H9 (cell line): ENCODE measurements at regions not wholly inside any gene's neighbourhood (a gene's known extent, or its start where the extent isn't known, plus 50 kb on each side); places are given as distances from the start of the nearest gene placed in this dataset.

Experiments used
- DNase-seq: peaks from one replicate; pipeline ENCODE4 v3.0.0-alpha.2; 2017
- H2AFZ ChIP-seq: one replicate; pipeline ENCODE4 v1.6.1; 2013; ENCODE audit warnings: mild to moderate bottlenecking, low read length, control low read depth, moderate library complexity
- H2AK5ac ChIP-seq: 2 replicates; pipeline ENCODE4 v1.6.1; 2013; ENCODE audit warnings: low read length, control low read depth, mixed read lengths; ENCODE audit not compliant: insufficient read length
- H2BK120ac ChIP-seq: one replicate; pipeline ENCODE4 v1.6.1; 2013; ENCODE audit warnings: low read depth, mild to moderate bottlenecking, low read length, control low read depth, inconsistent platforms; ENCODE audit not compliant: poor library complexity, severe bottlenecking
- H2BK12ac ChIP-seq: 2 replicates; pipeline ENCODE4 v1.6.1; 2013; ENCODE audit warnings: low read length, control low read depth, mixed read lengths, low read depth; ENCODE audit not compliant: insufficient read length
- H2BK15ac ChIP-seq: 2 replicates; pipeline ENCODE4 v1.6.1; 2013; ENCODE audit warnings: low read depth, low read length, control low read depth
- H2BK20ac ChIP-seq: one replicate; pipeline ENCODE4 v1.6.1; 2013; ENCODE audit warnings: low read depth, mild to moderate bottlenecking, low read length, control low read depth, inconsistent platforms; ENCODE audit not compliant: poor library complexity, severe bottlenecking
- H2BK5ac ChIP-seq: 2 replicates; pipeline ENCODE4 v1.6.1; 2013; ENCODE audit warnings: low read length, control low read depth, mixed read lengths; ENCODE audit not compliant: insufficient read length
- H3K14ac ChIP-seq: 2 replicates; pipeline ENCODE4 v1.6.1; 2013; ENCODE audit warnings: low read length, control low read depth; ENCODE audit not compliant: insufficient read depth
- H3K18ac ChIP-seq: 2 replicates; pipeline ENCODE4 v1.6.1; 2013; ENCODE audit warnings: low read depth, mild to moderate bottlenecking, mixed read lengths, low read length, control low read depth; ENCODE audit not compliant: insufficient read length
- H3K23ac ChIP-seq: 2 replicates; pipeline ENCODE4 v1.6.1; 2013; ENCODE audit warnings: low read length, control low read depth, mixed read lengths, low read depth; ENCODE audit not compliant: insufficient read length
- H3K23me2 ChIP-seq: 2 replicates; pipeline ENCODE4 v1.6.1; 2013; ENCODE audit warnings: low read depth, mild to moderate bottlenecking, mixed read lengths, low read length, control low read depth; ENCODE audit not compliant: insufficient read length, poor library complexity, severe bottlenecking
- H3K27ac ChIP-seq: 2 replicates; pipeline ENCODE4 v1.5.1; 2013; ENCODE audit warnings: low read length, control low read depth, mixed read lengths, low read depth; ENCODE audit not compliant: insufficient read length
- H3K27me3 ChIP-seq: 2 replicates; pipeline ENCODE4 v1.6.1; 2013; ENCODE audit warnings: low read length, control low read depth, inconsistent platforms; ENCODE audit not compliant: insufficient read depth
- H3K4ac ChIP-seq: 2 replicates; pipeline ENCODE4 v1.6.1; 2013; ENCODE audit warnings: low read depth, mild to moderate bottlenecking, control low read depth, inconsistent platforms, low read length, moderate library complexity
- H3K4me1 ChIP-seq: 2 replicates; pipeline ENCODE4 v1.6.1; 2013; ENCODE audit warnings: low read length, control low read depth, inconsistent platforms; ENCODE audit not compliant: insufficient read depth
- H3K4me2 ChIP-seq: 2 replicates; pipeline ENCODE4 v1.6.1; 2013; ENCODE audit warnings: low read length, control low read depth, mixed read lengths; ENCODE audit not compliant: insufficient read length, insufficient read depth
- H3K56ac ChIP-seq: 2 replicates; pipeline ENCODE4 v1.6.1; 2013; ENCODE audit warnings: low read depth, mild to moderate bottlenecking, mixed read lengths, low read length, control low read depth; ENCODE audit not compliant: insufficient read length
- H3K79me1 ChIP-seq: 2 replicates; pipeline ENCODE4 v1.6.1; 2013; ENCODE audit warnings: low read depth, mild to moderate bottlenecking, moderate library complexity, low read length, control low read depth, inconsistent platforms; ENCODE audit not compliant: insufficient read depth, poor library complexity, severe bottlenecking
- H3K79me2 ChIP-seq: 2 replicates; pipeline ENCODE4 v1.6.1; 2013; ENCODE audit warnings: low read length, control low read depth, inconsistent platforms; ENCODE audit not compliant: insufficient read depth
- H3K9ac ChIP-seq: 2 replicates; pipeline ENCODE4 v1.6.1; 2013; ENCODE audit warnings: low read length, control low read depth, mixed read lengths; ENCODE audit not compliant: insufficient read length; ENCODE audit errors: extremely low read depth
- H3K9me3 ChIP-seq: one replicate; pipeline ENCODE4 v1.6.1; 2013; ENCODE audit warnings: low read depth, low read length, inconsistent platforms; ENCODE audit not compliant: control insufficient read depth
- H3T11ph ChIP-seq: one replicate; pipeline ENCODE4 v1.6.1; 2013; ENCODE audit warnings: mild to moderate bottlenecking, low read length, control low read depth, inconsistent platforms
- H4K20me1 ChIP-seq: one replicate; pipeline ENCODE4 v1.6.1; 2013; ENCODE audit not compliant: control insufficient read depth, insufficient read length, insufficient read depth
- H4K5ac ChIP-seq: 2 replicates; pipeline ENCODE4 v1.6.1; 2013; ENCODE audit warnings: low read depth, mild to moderate bottlenecking, mixed read lengths, low read length, control low read depth; ENCODE audit not compliant: insufficient read length
- H4K8ac ChIP-seq: replicated peaks from 2 replicates; pipeline ENCODE4 v1.6.1; 2013; ENCODE audit warnings: low read length, control low read depth, mixed read lengths, low read depth; ENCODE audit not compliant: insufficient read length
- H4K91ac ChIP-seq: 2 replicates; pipeline ENCODE4 v1.6.1; 2013; ENCODE audit warnings: low read depth, mild to moderate bottlenecking, moderate library complexity, mixed read lengths, low read length, control low read depth; ENCODE audit not compliant: insufficient read length
- H3K27ac Mint-ChIP-seq, 3 experiments: 2 replicates in 2 of 3; 3 replicates in 1 of 3; pipeline ENCODE4 v1.8.0; 2020 to 2021; ENCODE audit warnings: mixed read lengths in 3 of 3, mild to moderate bottlenecking in 1 of 3, moderate library complexity in 1 of 3
- H3K27me3 Mint-ChIP-seq: 2 replicates; pipeline ENCODE4 v1.8.0; 2021; ENCODE audit warnings: low read depth, mild to moderate bottlenecking, moderate library complexity, mixed read lengths
- H3K36me3 Mint-ChIP-seq, 3 experiments: 2 replicates in 2 of 3; 3 replicates in 1 of 3; pipeline ENCODE4 v1.8.0; 2020 to 2021; ENCODE audit warnings: low read depth in 3 of 3, mixed read lengths in 3 of 3; ENCODE audit not compliant: insufficient read depth in 1 of 3
- H3K4me1 Mint-ChIP-seq, 2 experiments: 2 replicates each; pipeline ENCODE4 v1.8.0; 2020; ENCODE audit warnings: mixed read lengths in 2 of 2
- H3K4me3 Mint-ChIP-seq, 2 experiments: 2 replicates in 1 of 2; 3 replicates in 1 of 2; pipeline ENCODE4 v1.8.0; 2020 to 2021; ENCODE audit warnings: mild to moderate bottlenecking in 2 of 2, mixed read lengths in 2 of 2, moderate library complexity in 1 of 2
- H3K9me3 Mint-ChIP-seq, 2 experiments: 2 replicates in 1 of 2; 3 replicates in 1 of 2; pipeline ENCODE4 v1.8.0; 2020; ENCODE audit warnings: mild to moderate bottlenecking in 2 of 2, mixed read lengths in 2 of 2, moderate library complexity in 1 of 2
- WGBS: extraction: QIAGEN DNeasy Blood & Tissue Kit; methylation state at CpG from one replicate; pipeline ENCODE4 v1.1.7; 2013; ENCODE audit warnings: missing lambda C conversion rate, low lambda C conversion rate, mixed read lengths; ENCODE audit not compliant: insufficient read length; ENCODE audit errors: extremely low coverage; 5-methylcytosine and 5-hydroxymethylcytosine counted together
- TF ChIP-seq, protein P1 (sequence below): fragments of 200-600 bp; sonication (generic); conservative IDR thresholded peaks from 3 replicates; pipeline ENCODE4 v1.8.0; 2021; ENCODE audit warnings: antibody characterized with exemption, mild to moderate bottlenecking

DNA sequence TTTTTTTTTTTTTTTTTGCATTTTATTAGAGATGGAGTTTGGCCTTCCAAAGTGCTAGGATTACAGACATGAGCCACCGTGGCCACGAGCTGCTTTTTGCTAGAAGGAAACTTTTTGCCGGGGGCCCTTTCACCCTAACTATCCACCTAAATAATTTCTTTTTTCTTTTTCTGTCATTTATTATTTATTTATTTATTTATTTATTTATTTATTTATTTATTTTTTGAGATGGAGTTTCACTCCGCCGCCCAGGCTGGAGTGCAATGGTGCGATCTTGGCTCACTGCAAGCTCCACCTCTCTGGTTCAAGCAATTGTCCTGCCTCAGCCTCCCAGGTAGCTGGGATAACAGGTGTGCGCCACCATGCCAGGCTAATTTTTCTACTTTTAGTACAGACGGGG is 303.9 kb downstream of the ASMT start:
- Histone ChIP-seq H4K5ac (no peak overlapping the region), H2AK5ac (no peak overlapping the region), H3K79me2 (no peaks in the 10 kb centered on the region), H3K79me1 (no peaks in the 10 kb centered on the region), H4K91ac (no peak overlapping the region), H2AFZ (no peak overlapping the region), H3K14ac (no peak overlapping the region; the same call in 1 of the 2 replicates), H2BK120ac (no peak overlapping the region), H3T11ph (no peak overlapping the region), H2BK12ac (no peak overlapping the region), H3K23me2 (no peaks in the 10 kb centered on the region), H3K27ac (no peak overlapping the region), H3K4me1 (no peaks in the 10 kb centered on the region; the same call in 1 of the 2 replicates), H3K9me3 (no peaks in the 10 kb centered on the region), H2BK5ac (no peak overlapping the region), H3K27me3 (no peaks in the 10 kb centered on the region), H3K56ac (no peak overlapping the region), H3K23ac (no peak overlapping the region), H3K4me2 (no peak overlapping the region), H2BK15ac (no peak overlapping the region), H4K8ac (no peak overlapping the region), H3K18ac (no peak overlapping the region), H3K9ac (no peak overlapping the region), H3K4ac (no peak overlapping the region), H4K20me1 (no peaks in the 10 kb centered on the region), H2BK20ac (no peak overlapping the region)
- H3K36me3 Mint-ChIP-seq = no peaks in the 10 kb centered on the region; a peak in 1 of 7 replicates
- H3K9me3 Mint-ChIP-seq = peaks cover 0 to 2% of the 10 kb centered on the region in 2 experiments; a peak in 3 of 5 replicates
- H3K4me3 Mint-ChIP-seq = no peak overlapping the region
- DNase-seq = no peak
- H3K4me1 Mint-ChIP-seq = peaks cover 15 to 21% of the 10 kb centered on the region in 2 experiments
- H3K27me3 Mint-ChIP-seq = peaks cover 2% of the 10 kb centered on the region; the same call in 1 of the 2 replicates
- TF ChIP-seq, protein P1, sequence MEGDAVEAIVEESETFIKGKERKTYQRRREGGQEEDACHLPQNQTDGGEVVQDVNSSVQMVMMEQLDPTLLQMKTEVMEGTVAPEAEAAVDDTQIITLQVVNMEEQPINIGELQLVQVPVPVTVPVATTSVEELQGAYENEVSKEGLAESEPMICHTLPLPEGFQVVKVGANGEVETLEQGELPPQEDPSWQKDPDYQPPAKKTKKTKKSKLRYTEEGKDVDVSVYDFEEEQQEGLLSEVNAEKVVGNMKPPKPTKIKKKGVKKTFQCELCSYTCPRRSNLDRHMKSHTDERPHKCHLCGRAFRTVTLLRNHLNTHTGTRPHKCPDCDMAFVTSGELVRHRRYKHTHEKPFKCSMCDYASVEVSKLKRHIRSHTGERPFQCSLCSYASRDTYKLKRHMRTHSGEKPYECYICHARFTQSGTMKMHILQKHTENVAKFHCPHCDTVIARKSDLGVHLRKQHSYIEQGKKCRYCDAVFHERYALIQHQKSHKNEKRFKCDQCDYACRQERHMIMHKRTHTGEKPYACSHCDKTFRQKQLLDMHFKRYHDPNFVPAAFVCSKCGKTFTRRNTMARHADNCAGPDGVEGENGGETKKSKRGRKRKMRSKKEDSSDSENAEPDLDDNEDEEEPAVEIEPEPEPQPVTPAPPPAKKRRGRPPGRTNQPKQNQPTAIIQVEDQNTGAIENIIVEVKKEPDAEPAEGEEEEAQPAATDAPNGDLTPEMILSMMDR = no peak
- H3K27ac Mint-ChIP-seq = no peak overlapping the region
- WGBS = no CpG with 5 or more reads among the region's 8 CpGs
